ENCODE measurements at regions not wholly inside any gene's neighbourhood (a gene's known extent, or its start where the extent isn't known, plus 50 kb on each side); places are given as distances from the start of the nearest gene placed in this dataset.

DNA sequence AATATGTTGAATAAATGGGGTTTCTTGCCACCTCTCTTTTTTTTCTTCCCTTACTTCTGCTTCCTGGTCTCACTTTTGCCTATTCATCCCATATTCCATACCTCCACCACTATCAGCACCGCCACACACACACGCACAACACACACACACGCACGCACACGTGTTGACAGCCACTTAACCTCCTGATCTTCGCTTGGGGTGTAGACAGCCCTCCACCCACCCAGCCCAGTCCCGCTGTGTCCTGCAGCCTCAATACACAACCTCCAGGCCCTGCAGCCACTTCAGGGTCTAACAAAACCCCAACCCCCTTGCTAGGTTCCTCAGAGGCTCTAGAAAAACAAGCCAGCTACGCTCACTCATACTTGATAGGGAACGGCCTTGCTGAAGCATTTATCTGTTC is 72.3 kb downstream of the LINC00237 start:
- TF ChIP-seq, protein P1, sequence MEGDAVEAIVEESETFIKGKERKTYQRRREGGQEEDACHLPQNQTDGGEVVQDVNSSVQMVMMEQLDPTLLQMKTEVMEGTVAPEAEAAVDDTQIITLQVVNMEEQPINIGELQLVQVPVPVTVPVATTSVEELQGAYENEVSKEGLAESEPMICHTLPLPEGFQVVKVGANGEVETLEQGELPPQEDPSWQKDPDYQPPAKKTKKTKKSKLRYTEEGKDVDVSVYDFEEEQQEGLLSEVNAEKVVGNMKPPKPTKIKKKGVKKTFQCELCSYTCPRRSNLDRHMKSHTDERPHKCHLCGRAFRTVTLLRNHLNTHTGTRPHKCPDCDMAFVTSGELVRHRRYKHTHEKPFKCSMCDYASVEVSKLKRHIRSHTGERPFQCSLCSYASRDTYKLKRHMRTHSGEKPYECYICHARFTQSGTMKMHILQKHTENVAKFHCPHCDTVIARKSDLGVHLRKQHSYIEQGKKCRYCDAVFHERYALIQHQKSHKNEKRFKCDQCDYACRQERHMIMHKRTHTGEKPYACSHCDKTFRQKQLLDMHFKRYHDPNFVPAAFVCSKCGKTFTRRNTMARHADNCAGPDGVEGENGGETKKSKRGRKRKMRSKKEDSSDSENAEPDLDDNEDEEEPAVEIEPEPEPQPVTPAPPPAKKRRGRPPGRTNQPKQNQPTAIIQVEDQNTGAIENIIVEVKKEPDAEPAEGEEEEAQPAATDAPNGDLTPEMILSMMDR (conservative IDR thresholded peaks at IDR 0.05): no peak
- no peak overlapping the region for H3K27ac ChIP-seq

DNA sequence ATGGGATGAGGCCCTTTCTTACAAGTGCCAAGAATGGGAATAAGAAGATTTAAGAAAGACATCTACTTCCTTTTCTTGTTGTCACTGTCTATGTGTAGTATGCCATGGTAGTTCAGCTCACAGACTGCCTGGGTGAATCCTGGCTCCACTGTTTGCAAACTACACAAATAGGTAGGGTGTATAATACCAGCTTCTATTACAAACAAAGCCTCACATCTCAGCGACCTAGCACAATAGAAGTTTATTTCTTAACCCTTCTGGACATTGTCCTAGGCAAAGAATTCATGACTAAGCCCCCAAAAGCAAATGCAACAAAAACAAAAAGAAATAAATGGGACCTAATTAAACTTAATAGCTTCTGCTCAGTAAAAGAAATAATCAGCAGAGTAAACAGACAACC is 74.5 kb downstream of the LINC00237 start:
- H3K27ac ChIP-seq: peak overlapping the region; percentile 22; the same call in 1 of the 2 replicates
- TF ChIP-seq, protein P1 (conservative IDR thresholded peaks at IDR 0.05): no peak

DNA sequence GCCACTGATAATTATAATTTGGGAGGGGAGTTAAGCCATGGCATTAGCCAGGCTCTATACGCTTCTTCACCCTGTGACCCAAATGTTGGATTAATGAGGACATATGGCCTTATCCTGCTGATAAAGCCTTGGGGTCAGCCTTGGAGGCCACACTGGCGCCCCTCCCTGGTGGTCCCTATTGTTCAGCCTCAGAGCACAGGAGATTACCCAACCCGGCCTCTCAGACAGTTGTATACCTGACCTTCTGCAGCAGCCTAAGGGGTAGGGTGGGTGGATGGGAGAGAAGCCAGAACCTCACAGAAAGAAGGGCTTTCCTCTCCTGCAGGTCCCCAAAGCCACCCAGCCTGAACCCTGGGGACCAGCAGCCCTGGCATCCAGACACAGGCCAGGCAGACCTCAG is 76.8 kb downstream of the LINC00237 start:
- TF ChIP-seq, protein P1 (conservative IDR thresholded peaks at IDR 0.05): no peak
- H3K27ac ChIP-seq: no peak overlapping the region

DNA sequence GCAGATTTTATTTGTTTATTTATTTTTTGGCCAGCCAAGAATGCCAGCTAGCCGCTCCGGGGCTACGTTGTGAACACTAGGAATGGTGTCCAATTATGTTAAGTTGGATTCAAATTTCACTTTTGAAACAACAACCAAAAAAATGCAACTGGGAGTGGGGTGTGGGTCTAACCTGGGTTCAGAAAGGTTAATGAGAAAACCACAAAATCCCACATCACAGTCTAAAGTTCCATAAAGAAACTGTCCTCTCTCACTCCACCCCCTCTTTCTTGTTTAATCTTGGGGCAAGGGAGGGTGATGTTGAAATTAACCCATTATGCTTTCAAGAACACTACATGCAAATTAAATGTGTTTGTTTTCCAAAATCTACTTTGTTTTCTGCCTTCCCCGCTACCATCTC is 77.2 kb downstream of the LINC00237 start:
- TF ChIP-seq, protein P1 (conservative IDR thresholded peaks at IDR 0.05): no peak
- H3K27ac ChIP-seq: no peak overlapping the region

DNA sequence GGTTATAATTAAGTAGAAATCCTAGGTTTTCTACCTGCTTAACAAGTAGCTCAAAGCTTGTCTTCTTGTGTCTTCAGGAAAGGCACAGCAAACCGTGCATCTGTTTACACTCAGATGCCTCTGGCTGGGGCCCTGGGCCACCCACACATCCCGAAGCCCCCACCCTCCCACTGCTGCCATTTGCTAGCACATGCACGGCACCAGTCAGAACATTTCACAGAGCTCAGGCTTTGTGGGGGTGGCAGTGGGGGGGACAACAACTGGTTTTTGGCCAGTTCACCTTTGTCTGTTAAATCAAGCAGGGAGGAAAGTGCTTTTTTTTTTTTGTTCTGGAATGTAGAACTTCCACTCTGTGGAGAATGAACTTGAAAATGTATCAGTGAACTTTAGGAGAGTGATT is 77.7 kb downstream of the LINC00237 start:
- TF ChIP-seq, protein P1 (conservative IDR thresholded peaks at IDR 0.05): no peak
- H3K27ac ChIP-seq: no peak overlapping the region

DNA sequence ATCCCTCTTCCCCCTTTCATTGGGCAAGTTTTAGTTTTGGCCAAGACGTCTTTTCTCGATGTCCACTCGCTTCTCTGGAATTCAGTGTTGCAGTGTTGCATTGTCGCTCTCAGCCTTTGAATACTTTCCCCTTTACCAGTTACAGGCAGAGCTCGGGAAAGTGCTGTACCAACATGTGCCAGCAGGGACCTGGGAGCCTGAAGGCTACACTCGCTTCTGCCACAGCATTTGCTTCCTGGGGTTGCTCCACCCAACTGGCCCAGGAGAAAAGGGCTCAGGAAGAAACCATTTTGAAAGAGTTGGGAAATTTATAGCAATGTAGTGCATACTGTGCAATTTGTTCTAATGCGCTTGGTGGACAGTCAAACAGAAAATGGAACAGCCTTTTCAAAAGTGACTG is 78.6 kb downstream of the LINC00237 start:
- peak overlapping the region; percentile 7; the same call in 1 of the 2 replicates for H3K27ac ChIP-seq
- TF ChIP-seq, protein P1 (conservative IDR thresholded peaks at IDR 0.05): peak; percentile 44

DNA sequence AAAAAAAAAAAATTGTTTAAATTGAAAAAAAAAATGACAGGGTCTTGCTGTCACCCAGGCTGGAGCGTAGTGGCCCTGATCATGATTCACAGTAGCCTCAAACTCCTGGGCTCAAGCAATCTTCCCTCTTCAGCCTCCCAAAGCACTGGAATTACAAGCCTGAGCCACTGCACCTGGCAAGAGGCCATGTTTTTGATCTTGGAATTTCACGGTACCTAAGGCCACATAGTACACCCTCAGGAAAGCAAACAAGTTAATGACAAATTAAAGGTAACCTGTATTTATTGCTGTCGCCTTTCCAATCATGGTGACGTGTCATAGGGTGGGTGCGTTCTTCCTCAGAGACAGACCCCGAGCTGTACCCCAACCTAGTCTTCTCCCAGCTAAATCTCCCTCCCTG is 79.2 kb downstream of the LINC00237 start:
- TF ChIP-seq, protein P1 (conservative IDR thresholded peaks at IDR 0.05): no peak
- H3K27ac ChIP-seq: peak overlapping the region; percentile 7; the same call in 1 of the 2 replicates
